HK-2 (cell line): ENCODE measurements at regions not wholly inside any gene's neighbourhood (a gene's known extent, or its start where the extent isn't known, plus 50 kb on each side); places are given as distances from the start of the nearest gene placed in this dataset.
"Not testable (repeated sequence)": the region's sequence is repeated elsewhere in the genome, so short reads cannot be mapped to it uniquely, and the experiment has no call there.

ENCODE experiments used
- DNase-seq: peaks from one replicate; pipeline ENCODE4 v3.0.0-alpha.2; 2018; ENCODE audit not compliant: unreplicated experiment

GRCh38 chr19:30871979-30872378 lies 477.3 kb downstream of the TSHZ3 start:
- no peak for DNase-seq

- DNase-seq: no peak
Observed at GRCh38 chr19:30870876-30871275, 478.4 kb downstream of the TSHZ3 start.

GRCh38 chr19:30865511-30865910 lies 483.7 kb downstream of the TSHZ3 start:
- no peak for DNase-seq

GRCh38 chr19:30864391-30865215 lies 484.6 kb downstream of the TSHZ3 start:
- DNase-seq: no peak

- DNase-seq: no peak
Observed at GRCh38 chr19:30862876-30863275, 486.4 kb downstream of the TSHZ3 start.

DNA sequence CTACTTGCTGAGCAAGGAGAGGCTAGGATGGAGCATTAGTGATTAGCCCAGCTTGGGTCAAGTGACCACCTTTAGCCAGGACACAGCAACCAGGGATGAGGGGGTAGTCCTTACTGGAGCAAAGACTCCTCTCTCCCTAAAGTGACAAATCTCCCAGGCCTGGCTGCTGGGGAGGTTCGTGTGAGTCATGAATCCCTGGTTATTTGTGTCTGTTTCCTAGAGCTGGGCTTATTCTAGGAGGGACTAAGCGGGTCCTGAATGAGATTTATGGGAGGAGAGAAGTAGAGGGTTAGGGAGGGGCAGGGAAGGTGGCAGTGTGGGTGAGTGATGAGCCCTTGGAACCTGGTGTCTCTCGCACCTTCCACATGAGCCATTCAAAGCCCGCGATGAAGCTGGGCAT lies 487.3 kb downstream of the TSHZ3 start:
- no peak for DNase-seq

DNA sequence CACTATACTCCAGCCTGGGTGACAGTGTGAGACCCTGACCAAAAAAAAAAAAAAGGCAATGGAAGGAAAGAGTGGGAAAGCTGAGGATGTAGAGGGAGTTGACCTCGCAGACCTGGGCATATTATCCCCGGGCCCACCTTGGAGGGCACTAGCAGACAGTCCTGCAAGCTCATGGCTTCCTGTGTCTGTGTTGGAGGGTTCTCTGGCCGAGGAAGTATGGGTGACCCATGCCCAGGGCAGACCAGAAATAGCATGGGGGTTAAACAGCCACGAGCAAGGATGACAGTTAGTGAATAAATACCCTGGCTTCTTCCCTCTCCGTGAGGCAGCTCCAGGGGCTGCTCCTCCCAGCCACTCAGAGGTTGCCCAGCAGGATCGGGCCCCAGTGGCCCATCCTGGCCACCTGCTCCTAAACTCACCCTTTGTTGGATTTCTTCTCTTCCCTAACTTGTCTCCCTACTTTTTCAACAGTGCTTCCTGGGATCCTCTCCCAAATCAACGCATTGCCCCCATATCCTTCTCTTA lies 485.8 kb downstream of the ZNF536 start:
- no peak for DNase-seq

- no peak for DNase-seq
Observed at GRCh38 chr19:30857388-30857787, 485.2 kb downstream of the ZNF536 start.

- DNase-seq: no peak
Observed at GRCh38 chr19:30856786-30857185, 484.6 kb downstream of the ZNF536 start.

GRCh38 chr19:30856376-30856775 lies 484.2 kb downstream of the ZNF536 start:
- no peak for DNase-seq

GRCh38 chr19:30855442-30855841 lies 483.3 kb downstream of the ZNF536 start:
- DNase-seq: no peak

DNA sequence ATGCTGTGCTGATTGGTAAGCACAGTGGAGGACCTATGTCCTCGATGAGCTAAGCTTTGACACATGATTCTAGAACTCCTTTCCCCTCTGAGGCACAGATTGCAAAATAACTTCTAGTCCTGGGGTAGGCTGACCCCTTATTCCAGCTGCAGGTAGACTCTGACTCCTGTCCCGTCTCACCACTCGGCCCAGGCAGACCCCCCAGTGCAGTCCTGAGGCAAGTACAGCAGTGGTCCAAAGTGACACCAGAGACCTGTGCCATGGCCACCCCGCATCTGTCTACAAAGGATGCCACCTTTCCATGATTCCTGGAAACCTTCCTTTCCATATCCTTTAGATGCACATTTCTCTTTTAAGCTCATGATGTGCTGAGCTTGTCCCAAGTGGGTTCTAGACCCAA lies 482.5 kb downstream of the ZNF536 start:
- DNase-seq: no peak

DNA sequence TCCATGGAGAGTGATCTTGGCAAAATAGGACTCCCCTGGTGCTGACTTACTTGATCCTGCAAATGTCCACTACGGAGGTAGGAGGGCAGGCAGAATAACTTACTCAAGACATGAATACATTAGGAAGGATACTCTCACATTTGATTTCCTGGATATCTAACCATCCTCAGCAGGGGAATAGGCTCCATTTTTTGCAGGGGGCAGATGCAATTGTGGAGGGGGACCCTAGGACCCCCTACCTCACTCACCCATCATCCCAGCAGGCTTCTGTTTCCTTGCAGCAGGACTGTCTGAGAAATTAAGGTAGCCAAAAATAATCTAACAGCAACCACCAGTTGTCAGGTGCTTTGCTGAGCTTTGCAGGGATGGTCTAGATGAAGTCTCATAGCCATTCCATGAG lies 482.0 kb downstream of the ZNF536 start:
- DNase-seq: no peak

- no peak for DNase-seq
Observed at GRCh38 chr19:30853036-30853435, 480.9 kb downstream of the ZNF536 start.

GRCh38 chr19:30852168-30852567 lies 480.0 kb downstream of the ZNF536 start:
- DNase-seq: no peak

DNA sequence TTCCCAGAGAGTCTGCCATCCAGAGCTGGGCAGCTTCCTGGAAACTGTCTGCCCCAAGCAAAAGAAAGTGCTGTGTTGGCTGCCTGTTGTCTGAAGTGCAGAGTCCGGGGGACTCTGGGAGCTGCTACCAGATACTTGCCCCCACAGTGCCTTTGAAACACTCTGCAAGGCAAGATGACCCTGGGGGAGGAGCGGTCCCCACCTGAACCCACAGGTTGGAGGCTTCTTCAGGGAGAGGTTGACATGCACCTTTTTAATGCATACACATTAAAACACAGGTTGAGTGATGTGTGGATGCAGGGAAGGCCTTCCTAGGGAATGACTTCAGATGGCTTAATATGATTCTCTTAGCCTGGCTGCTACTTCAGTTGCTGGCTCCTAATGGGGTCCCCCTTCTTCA lies 479.5 kb downstream of the ZNF536 start:
- no peak for DNase-seq

DNA sequence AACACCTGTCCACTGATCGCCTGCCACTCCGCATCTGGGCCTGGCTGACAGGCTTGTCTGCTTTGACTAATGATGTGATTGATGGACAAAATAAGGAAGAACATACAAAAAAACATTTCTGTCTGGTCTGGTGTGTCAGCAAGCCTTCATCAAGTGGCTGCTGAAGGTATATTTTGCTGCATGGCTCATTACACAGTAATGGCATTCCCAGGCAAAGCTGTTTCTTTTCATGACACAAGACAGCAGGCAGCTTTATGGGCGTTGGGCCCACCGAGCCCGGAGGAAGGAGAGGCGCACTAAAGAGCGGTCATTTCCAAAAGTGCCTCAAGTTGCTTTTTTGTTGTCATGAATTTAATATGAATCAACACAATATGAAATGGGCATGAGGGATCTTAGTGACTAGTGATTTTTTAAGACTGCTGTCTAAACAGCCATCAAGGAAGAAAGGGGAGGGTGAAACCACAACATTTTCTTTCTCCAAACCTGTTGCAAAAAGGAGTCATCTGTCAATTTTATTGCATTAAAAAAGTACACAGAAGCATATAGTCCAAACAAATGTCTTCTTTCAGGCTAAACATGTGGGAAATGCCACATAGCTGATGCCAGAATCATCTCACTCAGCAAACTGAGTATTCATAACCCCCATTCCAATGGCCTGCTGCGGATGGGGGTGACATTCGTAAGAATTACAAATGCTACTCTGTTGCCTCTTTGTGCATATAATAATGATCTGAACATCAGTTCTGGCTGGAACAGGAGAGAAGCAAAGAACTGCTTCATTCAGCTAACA lies 476.6 kb downstream of the ZNF536 start:
- DNase-seq: no peak

- DNase-seq: no peak
Observed at GRCh38 chr19:30846102-30846501, 473.9 kb downstream of the ZNF536 start.

DNA sequence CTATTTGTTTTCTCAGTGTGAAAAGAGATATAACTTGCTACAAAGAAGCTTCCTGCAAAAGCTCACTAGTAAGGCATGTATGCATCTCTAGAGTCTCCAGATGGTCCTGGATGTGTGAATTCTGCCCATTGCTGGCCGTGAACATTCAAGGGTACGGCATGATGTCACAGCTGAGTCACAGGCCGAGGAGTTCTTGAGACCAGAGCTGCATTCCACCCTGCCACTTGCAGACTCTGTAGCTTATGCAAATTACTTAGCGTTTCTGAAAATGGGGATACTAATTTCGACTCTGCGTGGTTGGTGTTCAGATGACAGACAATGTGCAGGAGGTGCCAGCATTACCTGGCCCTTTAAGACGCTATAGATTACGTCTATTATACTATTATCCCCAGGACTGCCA lies 470.7 kb downstream of the ZNF536 start:
- no peak for DNase-seq

DNA sequence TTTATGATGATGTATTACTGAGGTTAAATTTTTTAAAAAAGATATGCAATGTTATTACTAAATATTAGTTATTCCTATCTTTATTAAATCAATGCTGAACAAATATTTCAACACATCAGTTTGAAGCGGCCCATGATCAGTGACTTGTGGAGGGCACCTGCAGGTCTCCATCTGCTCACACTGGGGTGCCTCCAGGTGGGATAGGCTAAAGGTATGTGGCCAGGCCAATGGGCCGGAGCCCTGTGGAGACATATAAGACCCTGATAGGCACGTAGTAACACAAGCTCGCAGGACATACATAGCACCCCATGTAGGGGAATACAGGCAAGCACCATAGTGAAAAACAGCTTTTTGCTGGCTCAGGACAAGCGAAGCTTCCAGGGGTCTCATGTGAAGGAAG lies 469.8 kb downstream of the ZNF536 start:
- DNase-seq: no peak

GRCh38 chr19:30830875-30831274 lies 458.7 kb downstream of the ZNF536 start:
- DNase-seq: no peak

- DNase-seq: not testable (repeated sequence)
Observed at GRCh38 chr19:30825505-30825904, 453.3 kb downstream of the ZNF536 start.

GRCh38 chr19:30824809-30825208 lies 452.6 kb downstream of the ZNF536 start:
- no peak for DNase-seq
